K562 (cell line): ENCODE measurements at regions not wholly inside any gene's neighbourhood (a gene's known extent, or its start where the extent isn't known, plus 50 kb on each side); places are given as distances from the start of the nearest gene placed in this dataset.

Source experiments
- ETS1 ChIP-seq: conservative IDR thresholded peaks from 2 replicates; pipeline ENCODE4 v1.6.1; 2011; ENCODE audit warnings: low read depth, mild to moderate bottlenecking, low read length; ENCODE audit not compliant: control insufficient read depth
- HMGXB4 ChIP-seq: sonication (generic); formaldehyde crosslinking; IDR thresholded peaks from 2 replicates; pipeline ENCODE4 v1.8.1; 2023; ENCODE audit warnings: mild to moderate bottlenecking, missing genetic modification reagents
- KDM2B ChIP-seq: fragments of 250-450 bp; sonication (Bioruptor Pico); IDR thresholded peaks from 2 replicates; pipeline ENCODE4 v1.8.0; 2021; ENCODE audit warnings: mild to moderate bottlenecking, moderate library complexity
- PREB ChIP-seq: sonication (generic); formaldehyde crosslinking; IDR thresholded peaks from 2 replicates; pipeline ENCODE4 v1.8.1; 2023; ENCODE audit warnings: mild to moderate bottlenecking, missing genetic modification reagents
- RBM15 ChIP-seq: fragments of 200-400 bp; formaldehyde crosslinking; IDR thresholded peaks from 2 replicates; pipeline ENCODE4 v1.6.1; 2018; ENCODE audit warnings: mild to moderate bottlenecking, low read length, moderate library complexity; ENCODE audit not compliant: insufficient read depth
- RFX7 ChIP-seq: fragments of 250-450 bp; sonication (Bioruptor Pico); IDR thresholded peaks from 2 replicates; pipeline ENCODE4 v1.5.1; 2021; ENCODE audit warnings: mild to moderate bottlenecking
- SMAD1 ChIP-seq: fragments of 150-350 bp; IDR thresholded peaks from 2 replicates; pipeline ENCODE4 v1.6.1; 2014; ENCODE audit warnings: low read length, low read depth; ENCODE audit not compliant: partially characterized antibody
- THAP12 ChIP-seq: fragments of 250-450 bp; sonication (Bioruptor Pico); IDR thresholded peaks from 2 replicates; pipeline ENCODE4 v1.9.0; 2021; ENCODE audit warnings: mild to moderate bottlenecking, inconsistent platforms
- THAP7 ChIP-seq: fragments of 250-450 bp; sonication (Bioruptor Pico); IDR thresholded peaks from 2 replicates; pipeline ENCODE4 v1.5.0; 2021

- TF ChIP-seq PREB (CRISPR knock-in tag) (no peak), HMGXB4 (CRISPR knock-in tag) (no peak), SMAD1 (no peak), ETS1 (no peak), KDM2B (no peak), THAP7 (no peak), RFX7 (CRISPR knock-in tag) (no peak), RBM15 (no peak), THAP12 (CRISPR knock-in tag) (no peak)
Measured at GRCh38 chr1:30637183-30637980, 86.0 kb downstream of the MATN1 start (continued).
